Smooth muscle cell (in vitro differentiated cells): ENCODE measurements at regions not wholly inside any gene's neighbourhood (a gene's known extent, or its start where the extent isn't known, plus 50 kb on each side); places are given as distances from the start of the nearest gene placed in this dataset.
"Not testable (repeated sequence)": the region's sequence is repeated elsewhere in the genome, so short reads cannot be mapped to it uniquely, and the experiment has no call there.

Experiments
- DNase-seq: peaks from one replicate; lab custom pipeline; 2025; ENCODE audit not compliant: unreplicated experiment; lab: John Stamatoyannopoulos, UW
- H2AFZ ChIP-seq: fragments of 200-600 bp; sonication (generic); 2 replicates; pipeline ENCODE4 v1.6.0; 2016; ENCODE audit warnings: antibody characterized with exemption, low read depth, mild to moderate bottlenecking
- H3F3A ChIP-seq: fragments of 200-600 bp; sonication (generic); 2 replicates; pipeline ENCODE4 v1.6.0; 2017; ENCODE audit warnings: antibody characterized with exemption, low read depth
- H3K27ac ChIP-seq: fragments of 200-600 bp; sonication (generic); 2 replicates; pipeline ENCODE4 v1.5.1; 2016; ENCODE audit warnings: low read depth, mild to moderate bottlenecking
- H3K27me3 ChIP-seq: fragments of 200-600 bp; sonication (generic); 2 replicates; pipeline ENCODE4 v1.6.1; 2016; ENCODE audit warnings: low read depth, mild to moderate bottlenecking
- H3K36me3 ChIP-seq: fragments of 200-600 bp; sonication (generic); 2 replicates; pipeline ENCODE4 v1.5.1; 2016; ENCODE audit warnings: low read depth
- H3K4me1 ChIP-seq: fragments of 200-600 bp; sonication (generic); 2 replicates; pipeline ENCODE4 v1.5.1; 2016; ENCODE audit warnings: low read depth
- H3K4me2 ChIP-seq: fragments of 200-600 bp; sonication (generic); 2 replicates; pipeline ENCODE4 v1.6.0; 2016; ENCODE audit warnings: mild to moderate bottlenecking
- H3K4me3 ChIP-seq: fragments of 200-600 bp; sonication (generic); 2 replicates; pipeline ENCODE4 v1.5.1; 2016; ENCODE audit warnings: mild to moderate bottlenecking
- H3K79me2 ChIP-seq: fragments of 200-600 bp; sonication (generic); 2 replicates; pipeline ENCODE4 v1.6.0; 2016; ENCODE audit warnings: low read depth, mild to moderate bottlenecking
- H3K9ac ChIP-seq: fragments of 200-600 bp; sonication (generic); 2 replicates; pipeline ENCODE4 v1.6.0; 2016; ENCODE audit warnings: low read depth
- H3K9me3 ChIP-seq: fragments of 200-600 bp; sonication (generic); replicated peaks from 2 replicates; pipeline ENCODE4 v1.5.1; 2016; ENCODE audit warnings: low read depth
- H4K20me1 ChIP-seq: fragments of 200-600 bp; sonication (generic); 2 replicates; pipeline ENCODE4 v1.6.0; 2016; ENCODE audit warnings: low read depth
- CTCF ChIP-seq: fragments of 200-600 bp; sonication (generic); IDR thresholded peaks from 2 replicates; pipeline ENCODE4 v1.5.1; 2017; ENCODE audit warnings: borderline replicate concordance, mild to moderate bottlenecking, antibody characterized with exemption; ENCODE audit not compliant: insufficient read depth, poor library complexity, severe bottlenecking
- WGBS: methylation state at CpG from one replicate; pipeline ENCODE4 v1.1.7; 2016; ENCODE audit warnings: low lambda C conversion rate; 5-methylcytosine and 5-hydroxymethylcytosine counted together

DNA sequence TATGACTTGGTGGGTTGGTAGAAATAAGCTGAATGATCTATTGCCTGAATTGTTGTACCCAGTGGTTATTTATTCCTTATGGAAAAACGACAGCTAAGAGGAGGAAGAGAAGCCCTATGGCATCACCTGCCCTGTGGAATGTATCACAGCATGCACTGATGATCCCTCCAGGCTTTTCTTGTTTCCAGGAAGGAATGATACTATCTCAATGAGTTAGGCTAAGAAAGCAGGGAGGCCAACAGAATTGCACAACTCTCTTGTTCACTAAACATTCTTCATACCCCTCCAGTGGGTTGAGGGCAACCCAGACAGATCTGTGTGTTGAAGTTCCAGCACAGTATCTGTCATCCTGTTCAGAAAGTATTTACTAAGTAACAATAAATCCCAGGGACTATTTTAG, 1001.7 kb upstream of the GYPC start:
- H3K4me2 ChIP-seq, result no peak overlapping the region
- no peaks in the 10 kb centered on the region for H3F3A ChIP-seq
- no peak overlapping the region for H3K27ac ChIP-seq
- WGBS, result 47% methylated on average over 1 of the region's 1 CpG
- no peaks in the 10 kb centered on the region for H3K9me3 ChIP-seq
- no peaks in the 10 kb centered on the region for H3K79me2 ChIP-seq
- no peak overlapping the region for H2AFZ ChIP-seq
- H4K20me1 ChIP-seq, result no peaks in the 10 kb centered on the region
- TF ChIP-seq CTCF, result no peak
- no peaks in the 10 kb centered on the region for H3K27me3 ChIP-seq
- no peak overlapping the region for H3K9ac ChIP-seq
- H3K36me3 ChIP-seq, result no peaks in the 10 kb centered on the region
- H3K4me3 ChIP-seq, result no peak overlapping the region
- H3K4me1 ChIP-seq, result peaks cover 7% of the 10 kb centered on the region
- no peak for DNase-seq

DNA sequence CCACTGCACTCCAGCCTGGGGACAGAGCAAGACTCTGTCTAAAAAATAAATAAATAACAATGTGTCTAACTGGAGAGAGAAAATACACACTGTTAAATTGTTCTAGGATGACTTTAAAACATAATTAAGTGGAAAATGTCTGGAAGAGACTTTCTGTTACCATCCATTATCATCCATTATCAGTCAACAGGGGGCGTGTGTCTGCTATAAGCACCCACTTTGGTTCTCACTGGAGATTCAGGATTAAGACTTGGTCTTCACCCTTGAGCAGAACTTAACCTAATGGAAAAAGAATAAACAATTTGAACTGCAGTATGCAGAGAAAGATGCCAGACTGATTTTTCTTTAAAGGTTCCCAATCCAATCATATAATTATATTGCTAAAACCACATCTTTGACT, 999.8 kb upstream of the GYPC start:
- H3K79me2 ChIP-seq, result no peaks in the 10 kb centered on the region
- H3K27me3 ChIP-seq, result no peaks in the 10 kb centered on the region
- H3K4me1 ChIP-seq, result no peaks in the 10 kb centered on the region
- 32% methylated on average over 1 of the region's 1 CpG for WGBS
- H2AFZ ChIP-seq, result no peak overlapping the region
- DNase-seq, result no peak
- H3K36me3 ChIP-seq, result no peaks in the 10 kb centered on the region
- H4K20me1 ChIP-seq, result no peaks in the 10 kb centered on the region
- no peaks in the 10 kb centered on the region for H3F3A ChIP-seq
- TF ChIP-seq CTCF, result no peak
- H3K9me3 ChIP-seq, result no peaks in the 10 kb centered on the region
- no peak overlapping the region for H3K4me2 ChIP-seq
- H3K9ac ChIP-seq, result no peak overlapping the region
- H3K4me3 ChIP-seq, result no peak overlapping the region
- H3K27ac ChIP-seq, result no peak overlapping the region

DNA sequence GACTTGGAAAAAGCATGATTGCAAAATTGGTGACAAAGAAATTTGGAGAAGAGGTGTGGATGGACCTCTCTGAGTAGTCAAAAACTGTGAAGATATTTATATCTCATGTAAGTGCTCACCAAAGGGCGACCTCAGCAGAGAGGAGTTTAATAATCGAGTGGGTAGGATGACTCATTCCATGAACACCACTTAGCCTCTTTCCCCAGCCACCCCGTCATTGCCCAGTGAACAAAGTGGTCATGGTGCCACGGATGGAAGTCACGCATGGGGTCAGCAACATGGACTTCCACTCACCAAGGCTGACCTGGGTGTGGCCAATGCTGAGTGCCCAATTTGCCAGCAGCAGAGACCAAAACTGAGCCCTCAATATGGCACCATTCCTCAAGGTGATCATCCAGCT, 997.4 kb upstream of the GYPC start:
- no peaks in the 10 kb centered on the region for H3F3A ChIP-seq
- no peaks in the 10 kb centered on the region for H3K9me3 ChIP-seq
- H3K4me3 ChIP-seq, result no peak overlapping the region
- no peaks in the 10 kb centered on the region for H3K27me3 ChIP-seq
- no peaks in the 10 kb centered on the region for H3K79me2 ChIP-seq
- TF ChIP-seq CTCF, result no peak
- H3K36me3 ChIP-seq, result no peaks in the 10 kb centered on the region
- no peaks in the 10 kb centered on the region for H4K20me1 ChIP-seq
- no peak overlapping the region for H3K4me2 ChIP-seq
- no peak for DNase-seq
- no peak overlapping the region for H3K27ac ChIP-seq
- H2AFZ ChIP-seq, result no peak overlapping the region
- no peak overlapping the region for H3K9ac ChIP-seq
- no peaks in the 10 kb centered on the region for H3K4me1 ChIP-seq
- WGBS, result 91% methylated on average over 5 of the region's 5 CpGs

DNA sequence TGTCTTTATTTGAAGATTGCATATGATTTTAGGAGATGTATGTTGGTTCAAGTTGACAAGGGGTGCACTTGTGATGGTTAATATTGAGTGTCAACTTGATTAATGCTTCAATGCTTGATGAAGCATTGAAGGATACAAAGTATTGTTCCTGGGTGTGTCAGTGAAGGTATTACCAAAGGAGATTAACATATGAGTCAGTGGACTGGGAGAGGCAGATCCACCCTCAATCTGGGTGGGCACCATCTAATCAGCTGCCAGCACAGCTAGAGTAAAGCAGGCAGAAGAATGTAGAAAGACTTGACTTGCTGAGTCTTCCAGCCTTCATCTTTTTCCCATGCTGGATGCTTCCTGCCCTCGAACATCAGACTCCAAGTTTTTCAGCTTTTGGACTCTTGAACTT, 995.6 kb upstream of the GYPC start:
- not testable (repeated sequence) for H3K27ac ChIP-seq, H3K4me2 ChIP-seq, H3K4me3 ChIP-seq, H3K9me3 ChIP-seq, H3K9ac ChIP-seq, H2AFZ ChIP-seq, H3K4me1 ChIP-seq, H4K20me1 ChIP-seq, H3F3A ChIP-seq, H3K79me2 ChIP-seq, H3K36me3 ChIP-seq, H3K27me3 ChIP-seq, DNase-seq
- WGBS, result 88% methylated on average over 1 of the region's 1 CpG
